Mesendoderm (in vitro differentiated cells): ENCODE measurements at regions not wholly inside any gene's neighbourhood (a gene's known extent, or its start where the extent isn't known, plus 50 kb on each side); places are given as distances from the start of the nearest gene placed in this dataset.

Experiments used
- DNase-seq: peaks from one replicate; pipeline ENCODE4 v3.0.0; 2013
- H2AK5ac ChIP-seq: 2 replicates; pipeline ENCODE4 v1.6.1; 2013; ENCODE audit warnings: low read length, inconsistent platforms
- H2BK120ac ChIP-seq: 2 replicates; pipeline ENCODE4 v1.6.1; 2013; ENCODE audit warnings: low read depth, mild to moderate bottlenecking, low read length, moderate library complexity, mixed read lengths
- H2BK15ac ChIP-seq: replicated peaks from 2 replicates; pipeline ENCODE4 v1.6.1; 2013; ENCODE audit warnings: low read depth, mild to moderate bottlenecking, moderate library complexity
- H2BK5ac ChIP-seq: 2 replicates; pipeline ENCODE4 v1.6.1; 2013; ENCODE audit warnings: low read length, inconsistent platforms
- H3K18ac ChIP-seq: 2 replicates; pipeline ENCODE4 v1.6.1; 2013; ENCODE audit warnings: mild to moderate bottlenecking, low read length, mixed read lengths
- H3K23ac ChIP-seq: one replicate; pipeline ENCODE4 v1.6.1; 2013; ENCODE audit warnings: low read length
- H3K27ac ChIP-seq: 2 replicates; pipeline ENCODE4 v1.5.1; 2013; ENCODE audit warnings: low read depth, mild to moderate bottlenecking, inconsistent platforms, low read length, moderate library complexity
- H3K27me3 ChIP-seq: 2 replicates; pipeline ENCODE4 v1.6.1; 2013; ENCODE audit warnings: low read length, control low read depth, mild to moderate bottlenecking, inconsistent platforms; ENCODE audit not compliant: insufficient read depth, poor library complexity
- H3K36me3 ChIP-seq: 2 replicates; pipeline ENCODE4 v1.6.1; 2013; ENCODE audit warnings: low read length, inconsistent platforms; ENCODE audit not compliant: control insufficient read depth, insufficient read depth
- H3K4ac ChIP-seq: one replicate; pipeline ENCODE4 v1.6.1; 2013; ENCODE audit warnings: low read depth, mild to moderate bottlenecking, low read length, moderate library complexity
- H3K4me1 ChIP-seq: 2 replicates; pipeline ENCODE4 v1.6.1; 2013; ENCODE audit warnings: low read depth, low read length, inconsistent platforms; ENCODE audit not compliant: control insufficient read depth
- H3K4me2 ChIP-seq: 2 replicates; pipeline ENCODE4 v1.6.1; 2013; ENCODE audit warnings: low read length
- H3K4me3 ChIP-seq: 2 replicates; pipeline ENCODE4 v1.5.1; 2013; ENCODE audit warnings: mild to moderate bottlenecking, low read length
- H3K56ac ChIP-seq: one replicate; pipeline ENCODE4 v1.6.1; 2013; ENCODE audit warnings: low read length
- H3K79me1 ChIP-seq: 2 replicates; pipeline ENCODE4 v1.6.1; 2013; ENCODE audit warnings: low read length, inconsistent platforms
- H3K79me2 ChIP-seq: 2 replicates; pipeline ENCODE4 v1.6.1; 2013; ENCODE audit warnings: mild to moderate bottlenecking, low read length; ENCODE audit not compliant: control insufficient read depth, insufficient read depth
- H3K9ac ChIP-seq: 2 replicates; pipeline ENCODE4 v1.6.1; 2013; ENCODE audit warnings: low read length, inconsistent platforms
- H4K5ac ChIP-seq: one replicate; pipeline ENCODE4 v1.6.1; 2013; ENCODE audit warnings: low read length
- H4K8ac ChIP-seq: one replicate; pipeline ENCODE4 v1.6.1; 2013; ENCODE audit warnings: low read depth, mild to moderate bottlenecking, control low read depth, low read length, moderate library complexity
- WGBS: extraction: QIAGEN DNeasy Blood & Tissue Kit; methylation state at CpG from one replicate; pipeline ENCODE4 v1.1.7; 2013; ENCODE audit warnings: low lambda C conversion rate, missing lambda C conversion rate; ENCODE audit not compliant: insufficient coverage; ENCODE audit errors: extremely low coverage; 5-methylcytosine and 5-hydroxymethylcytosine counted together

GRCh38 chr2:193712912-193713311 is 1518.2 kb upstream of the TMEFF2 start:
- Histone ChIP-seq H3K18ac (no peak overlapping the region), H2BK120ac (no peak overlapping the region), H3K27me3 (no peaks in the 10 kb centered on the region), H2BK15ac (no peak overlapping the region), H4K5ac (no peak overlapping the region), H3K23ac (no peak overlapping the region), H3K56ac (no peak overlapping the region), H3K36me3 (no peaks in the 10 kb centered on the region), H3K4me2 (no peak overlapping the region), H3K79me2 (no peaks in the 10 kb centered on the region), H4K8ac (no peak overlapping the region), H3K9ac (no peak overlapping the region), H2BK5ac (no peak overlapping the region), H3K27ac (no peak overlapping the region), H3K4me3 (no peak overlapping the region), H3K4me1 (no peaks in the 10 kb centered on the region), H3K79me1 (no peaks in the 10 kb centered on the region), H2AK5ac (no peak overlapping the region), H3K4ac (no peak overlapping the region)
- DNase-seq, result no peak

DNA sequence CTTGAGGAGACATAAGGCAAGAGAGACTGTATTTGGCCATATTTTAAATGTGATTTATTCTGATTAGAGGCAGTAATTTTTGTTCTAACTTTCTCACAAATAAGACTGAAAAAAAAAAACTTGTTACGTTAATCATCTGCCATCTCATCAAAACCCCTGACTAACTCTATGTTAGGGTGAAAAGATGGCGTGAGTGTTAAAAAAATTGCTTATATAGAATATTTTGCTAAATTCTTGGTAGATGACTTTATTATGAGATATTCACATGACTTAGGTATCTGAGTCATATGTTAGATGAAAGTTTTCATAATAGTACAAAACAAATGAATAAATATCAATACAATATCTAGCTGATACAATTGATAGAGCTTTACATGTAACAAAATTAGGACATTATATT is 1508.7 kb upstream of the TMEFF2 start:
- Histone ChIP-seq H3K36me3 (no peaks in the 10 kb centered on the region), H3K27me3 (no peaks in the 10 kb centered on the region), H2AK5ac (no peak overlapping the region), H2BK15ac (no peak overlapping the region), H3K18ac (no peak overlapping the region), H2BK120ac (no peak overlapping the region), H3K4ac (no peak overlapping the region), H2BK5ac (no peak overlapping the region), H3K4me2 (no peak overlapping the region), H3K4me1 (no peaks in the 10 kb centered on the region), H3K27ac (no peak overlapping the region), H3K56ac (no peak overlapping the region), H4K8ac (no peak overlapping the region), H3K9ac (no peak overlapping the region), H3K23ac (no peak overlapping the region), H3K4me3 (no peak overlapping the region), H4K5ac (no peak overlapping the region), H3K79me2 (no peaks in the 10 kb centered on the region), H3K79me1 (no peaks in the 10 kb centered on the region)
- no peak for DNase-seq
- no CpG with 5 or more reads among the region's 2 CpGs for WGBS

DNA sequence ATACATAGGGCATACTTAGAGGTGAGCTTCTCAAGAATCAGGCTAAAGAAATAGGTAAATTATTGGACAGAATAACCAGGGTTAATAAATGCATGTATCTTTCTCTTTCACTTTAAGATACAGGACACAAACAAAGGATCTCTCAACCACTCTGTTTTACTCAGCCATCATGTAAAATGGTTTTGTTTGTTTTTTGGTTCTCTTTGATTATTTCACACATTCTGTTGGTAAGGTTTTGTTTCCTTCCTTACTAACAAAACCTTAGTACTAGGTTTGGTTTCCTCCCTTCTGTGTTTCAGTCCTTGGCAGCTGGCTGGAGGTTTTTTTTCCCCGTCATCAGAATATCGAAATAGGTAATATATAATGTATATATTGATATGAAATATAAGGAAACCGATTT is 1506.8 kb upstream of the TMEFF2 start:
- 100% methylated on average over 2 of the region's 3 CpGs for WGBS
- Histone ChIP-seq H3K36me3 (no peaks in the 10 kb centered on the region), H3K9ac (no peak overlapping the region), H4K8ac (no peak overlapping the region), H4K5ac (no peak overlapping the region), H2AK5ac (no peak overlapping the region), H3K23ac (no peak overlapping the region), H3K27me3 (no peaks in the 10 kb centered on the region), H2BK120ac (no peak overlapping the region), H3K4me1 (no peaks in the 10 kb centered on the region), H3K4me2 (no peak overlapping the region), H3K4ac (no peak overlapping the region), H3K79me2 (no peaks in the 10 kb centered on the region), H3K27ac (no peak overlapping the region), H3K4me3 (no peak overlapping the region), H2BK15ac (no peak overlapping the region), H2BK5ac (no peak overlapping the region), H3K79me1 (no peaks in the 10 kb centered on the region), H3K18ac (no peak overlapping the region), H3K56ac (no peak overlapping the region)
- DNase-seq, result no peak

GRCh38 chr2:193695367-193695766 is 1500.6 kb upstream of the TMEFF2 start:
- peak; percentile 13 for DNase-seq

GRCh38 chr2:193693758-193694157 is 1499.0 kb upstream of the TMEFF2 start:
- Histone ChIP-seq H3K36me3 (no peaks in the 10 kb centered on the region), H3K4me1 (no peaks in the 10 kb centered on the region), H2BK15ac (no peak overlapping the region)

More at GRCh38 chr2:193695367-193695766, 1500.6 kb upstream of the TMEFF2 start:
- Histone ChIP-seq H3K4ac (no peak overlapping the region), H3K79me2 (no peaks in the 10 kb centered on the region), H3K4me1 (no peaks in the 10 kb centered on the region), H4K5ac (no peak overlapping the region), H2BK120ac (no peak overlapping the region), H2BK15ac (no peak overlapping the region), H3K23ac (no peak overlapping the region), H3K36me3 (no peaks in the 10 kb centered on the region), H3K9ac (no peak overlapping the region), H3K4me3 (no peak overlapping the region), H4K8ac (no peak overlapping the region), H3K79me1 (no peaks in the 10 kb centered on the region), H3K27me3 (no peaks in the 10 kb centered on the region), H2AK5ac (no peak overlapping the region), H3K56ac (no peak overlapping the region), H3K4me2 (no peak overlapping the region), H3K18ac (no peak overlapping the region), H3K27ac (no peak overlapping the region), H2BK5ac (no peak overlapping the region)
- WGBS, result no CpG with 5 or more reads among the region's 1 CpG

GRCh38 chr2:193690572-193690971 is 1495.8 kb upstream of the TMEFF2 start:
- H3K18ac ChIP-seq, result no peak overlapping the region
- no peaks in the 10 kb centered on the region for H3K27me3 ChIP-seq
- H4K8ac ChIP-seq, result no peak overlapping the region
- H3K4me2 ChIP-seq, result no peak overlapping the region
- no peak overlapping the region for H2BK5ac ChIP-seq
- H2BK120ac ChIP-seq, result no peak overlapping the region
- no peak overlapping the region for H3K4ac ChIP-seq
- H3K9ac ChIP-seq, result no peak overlapping the region
- no peak overlapping the region for H3K27ac ChIP-seq
- no peaks in the 10 kb centered on the region for H3K79me1 ChIP-seq
- H3K4me3 ChIP-seq, result no peak overlapping the region
- H3K4me1 ChIP-seq, result no peaks in the 10 kb centered on the region
- H4K5ac ChIP-seq, result no peak overlapping the region
- no peak overlapping the region for H2BK15ac ChIP-seq
- no peak overlapping the region for H2AK5ac ChIP-seq
- H3K56ac ChIP-seq, result no peak overlapping the region
- H3K36me3 ChIP-seq, result no peaks in the 10 kb centered on the region
- H3K79me2 ChIP-seq, result no peaks in the 10 kb centered on the region
- no CpG with 5 or more reads among the region's 2 CpGs for WGBS
- DNase-seq, result peak; percentile 14
- H3K23ac ChIP-seq, result no peak overlapping the region

More at GRCh38 chr2:193693758-193694157, 1499.0 kb upstream of the TMEFF2 start:
- H3K79me1 ChIP-seq, result no peaks in the 10 kb centered on the region
- WGBS, result no CpG with 5 or more reads among the region's 3 CpGs
- H3K18ac ChIP-seq, result no peak overlapping the region
- no peak overlapping the region for H3K4me3 ChIP-seq
- no peak overlapping the region for H3K9ac ChIP-seq
- H3K4ac ChIP-seq, result no peak overlapping the region
- no peak overlapping the region for H2BK120ac ChIP-seq
- H3K4me2 ChIP-seq, result no peak overlapping the region
- no peaks in the 10 kb centered on the region for H3K79me2 ChIP-seq
- no peak overlapping the region for H4K8ac ChIP-seq
- H3K56ac ChIP-seq, result no peak overlapping the region
- H3K23ac ChIP-seq, result no peak overlapping the region
- H4K5ac ChIP-seq, result no peak overlapping the region
- no peak overlapping the region for H3K27ac ChIP-seq
- no peak overlapping the region for H2BK5ac ChIP-seq
- no peak overlapping the region for H2AK5ac ChIP-seq
- H3K27me3 ChIP-seq, result no peaks in the 10 kb centered on the region
- DNase-seq, result no peak
